ENCODE measurements at regions not wholly inside any gene's neighbourhood (a gene's known extent, or its start where the extent isn't known, plus 50 kb on each side); places are given as distances from the start of the nearest gene placed in this dataset.

DNA sequence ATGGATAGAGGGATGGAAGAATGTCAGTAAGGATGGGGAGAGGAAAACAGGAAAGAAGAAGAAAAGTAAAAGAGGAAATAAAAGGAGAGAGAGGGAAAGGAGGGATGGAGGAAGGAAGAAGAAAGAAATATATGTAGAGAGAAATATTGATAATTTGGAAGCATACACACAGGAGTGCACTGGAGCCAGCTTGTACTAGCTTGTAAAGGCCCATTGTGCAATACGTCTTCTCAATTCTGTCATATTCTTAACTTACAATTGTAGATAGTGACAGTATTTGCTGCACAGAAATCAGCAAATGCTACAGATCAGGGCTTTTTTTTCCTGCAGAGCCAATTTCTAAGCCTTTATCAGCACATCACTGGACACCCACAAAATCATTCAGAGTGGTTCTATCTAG, 458.8 kb upstream of the WWC1 start:
- in situ Hi-C loops (cut with MboI; ENCODE audit: low pct_unique_long_range_greater_than_20kb, low sequenced_read_pairs, unreplicated experiment) = no loop called here
- TF ChIP-seq, protein P1, sequence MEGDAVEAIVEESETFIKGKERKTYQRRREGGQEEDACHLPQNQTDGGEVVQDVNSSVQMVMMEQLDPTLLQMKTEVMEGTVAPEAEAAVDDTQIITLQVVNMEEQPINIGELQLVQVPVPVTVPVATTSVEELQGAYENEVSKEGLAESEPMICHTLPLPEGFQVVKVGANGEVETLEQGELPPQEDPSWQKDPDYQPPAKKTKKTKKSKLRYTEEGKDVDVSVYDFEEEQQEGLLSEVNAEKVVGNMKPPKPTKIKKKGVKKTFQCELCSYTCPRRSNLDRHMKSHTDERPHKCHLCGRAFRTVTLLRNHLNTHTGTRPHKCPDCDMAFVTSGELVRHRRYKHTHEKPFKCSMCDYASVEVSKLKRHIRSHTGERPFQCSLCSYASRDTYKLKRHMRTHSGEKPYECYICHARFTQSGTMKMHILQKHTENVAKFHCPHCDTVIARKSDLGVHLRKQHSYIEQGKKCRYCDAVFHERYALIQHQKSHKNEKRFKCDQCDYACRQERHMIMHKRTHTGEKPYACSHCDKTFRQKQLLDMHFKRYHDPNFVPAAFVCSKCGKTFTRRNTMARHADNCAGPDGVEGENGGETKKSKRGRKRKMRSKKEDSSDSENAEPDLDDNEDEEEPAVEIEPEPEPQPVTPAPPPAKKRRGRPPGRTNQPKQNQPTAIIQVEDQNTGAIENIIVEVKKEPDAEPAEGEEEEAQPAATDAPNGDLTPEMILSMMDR (IDR thresholded peaks at IDR 0.05; ENCODE audit: extremely low read depth, insufficient read depth, missing control alignments) = no peak
- no peak for DNase-seq (ENCODE audit: low spot score)

DNA sequence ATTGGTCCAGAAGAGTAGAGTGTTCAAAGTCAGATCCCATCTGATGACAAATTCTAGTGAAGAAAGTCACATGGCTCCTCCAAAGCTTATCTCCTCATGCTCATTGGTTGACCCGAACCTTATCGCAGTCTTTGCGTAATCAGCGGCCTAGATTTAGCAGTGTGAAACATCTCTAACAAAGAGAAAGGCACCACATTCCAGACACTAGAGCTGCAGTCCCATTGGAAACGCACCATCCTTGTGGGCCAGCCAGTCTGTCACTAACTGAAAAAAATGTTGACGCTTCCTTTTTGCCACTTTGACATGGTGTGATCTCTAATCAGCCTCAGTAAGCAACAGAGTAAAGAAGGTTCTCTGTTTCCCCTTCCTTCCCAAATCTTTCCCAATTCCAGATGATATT, 458.0 kb upstream of the WWC1 start:
- TF ChIP-seq, protein P1 (IDR thresholded peaks at IDR 0.05; ENCODE audit: extremely low read depth, insufficient read depth, missing control alignments) = no peak
- no peak for DNase-seq (ENCODE audit: low spot score)
- in situ Hi-C loops (cut with MboI; ENCODE audit: low pct_unique_long_range_greater_than_20kb, low sequenced_read_pairs, unreplicated experiment) = no loop called here

DNA sequence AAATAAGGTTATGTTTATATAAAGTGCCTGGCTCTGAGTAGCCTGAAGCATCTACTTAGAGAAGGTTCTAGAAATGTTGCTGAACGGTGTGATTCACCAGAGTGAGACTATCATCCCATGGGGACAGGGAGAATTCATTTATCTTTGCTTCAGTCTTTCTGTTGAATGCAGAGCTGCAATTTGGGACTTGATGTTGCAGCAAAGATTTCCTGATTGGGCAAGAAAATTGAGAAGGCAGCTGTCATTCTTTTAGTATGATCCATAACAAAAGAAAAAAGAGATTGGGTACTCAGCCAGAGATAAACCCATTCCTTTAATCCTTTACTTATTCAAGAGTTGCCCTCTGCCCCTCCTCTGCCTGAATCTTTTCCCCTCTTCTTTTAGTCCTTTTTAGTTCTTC, 456.3 kb upstream of the WWC1 start:
- DNase-seq (ENCODE audit: low spot score) = no peak
- TF ChIP-seq, protein P1 (IDR thresholded peaks at IDR 0.05; ENCODE audit: extremely low read depth, insufficient read depth, missing control alignments) = no peak
- in situ Hi-C loops (cut with MboI; ENCODE audit: low pct_unique_long_range_greater_than_20kb, low sequenced_read_pairs, unreplicated experiment) = no loop called here

DNA sequence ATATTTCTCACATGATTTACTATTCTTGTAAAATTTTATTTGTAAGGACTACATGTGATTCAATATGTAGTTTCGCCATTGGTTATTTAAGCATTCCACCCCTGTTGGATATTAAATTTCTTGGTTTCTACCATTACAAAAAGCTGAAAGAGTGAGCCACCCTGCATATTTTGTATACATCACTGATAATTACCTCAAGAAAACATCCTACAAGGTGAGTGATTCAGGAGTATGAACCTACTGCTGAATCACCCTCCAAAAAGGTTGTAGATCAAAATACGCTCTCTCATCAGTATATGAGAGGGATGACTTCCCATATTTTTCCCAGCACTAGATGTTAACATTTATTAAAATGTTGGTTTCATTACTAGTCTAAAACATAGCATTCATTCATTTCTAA, 454.3 kb upstream of the WWC1 start:
- TF ChIP-seq, protein P1 (IDR thresholded peaks at IDR 0.05; ENCODE audit: extremely low read depth, insufficient read depth, missing control alignments) = no peak
- in situ Hi-C loops (cut with MboI; ENCODE audit: low pct_unique_long_range_greater_than_20kb, low sequenced_read_pairs, unreplicated experiment) = no loop called here
- DNase-seq (ENCODE audit: low spot score) = no peak

DNA sequence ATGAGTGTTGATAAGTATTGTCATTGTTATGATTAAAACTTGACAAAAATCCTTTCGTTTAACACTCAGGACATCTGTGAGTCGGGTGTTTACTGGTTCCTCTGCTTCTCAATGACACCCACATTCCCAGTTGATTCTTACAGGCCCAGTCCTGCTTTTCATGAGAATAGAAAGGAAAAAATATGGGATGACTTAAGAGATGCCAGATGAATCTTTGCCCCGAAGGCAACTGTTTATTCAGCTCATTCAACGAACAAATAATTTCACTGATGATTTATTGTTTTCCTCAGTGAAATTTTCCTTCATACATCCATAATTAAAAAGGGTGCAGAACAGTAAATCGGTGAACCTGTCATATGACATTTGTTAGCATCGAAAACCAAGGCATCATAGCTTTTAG, 452.4 kb upstream of the WWC1 start:
- TF ChIP-seq, protein P1 (IDR thresholded peaks at IDR 0.05; ENCODE audit: extremely low read depth, insufficient read depth, missing control alignments) = no peak
- in situ Hi-C loops (cut with MboI; ENCODE audit: low pct_unique_long_range_greater_than_20kb, low sequenced_read_pairs, unreplicated experiment) = no loop called here
- no peak for DNase-seq (ENCODE audit: low spot score)

DNA sequence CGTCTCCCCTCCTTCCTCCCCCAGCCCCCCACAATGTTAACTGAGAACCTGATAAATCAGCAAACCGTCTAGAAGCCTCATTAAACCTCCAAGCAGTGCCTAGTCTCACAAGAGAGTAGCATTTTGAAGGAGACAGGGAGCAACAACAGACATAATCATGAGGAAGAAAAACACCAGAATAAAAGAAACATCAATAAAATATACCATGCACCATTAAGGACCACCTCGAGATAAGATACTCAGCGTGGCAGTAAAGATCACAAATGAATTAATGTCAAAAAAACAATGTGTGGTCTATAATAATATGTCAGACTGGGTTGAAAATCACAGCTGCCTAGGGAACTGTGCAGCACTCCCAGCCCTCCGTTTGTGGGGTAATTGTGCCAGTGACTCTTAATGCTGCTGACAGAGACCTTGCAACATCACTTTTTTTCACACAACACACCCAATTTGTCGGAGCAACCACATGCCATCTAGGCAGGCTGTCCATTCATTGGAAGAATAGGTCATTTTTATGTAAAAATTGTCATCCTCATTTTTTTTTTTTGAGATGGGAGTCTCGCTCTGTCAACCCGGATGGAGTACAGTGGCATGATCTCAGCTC, 450.8 kb upstream of the WWC1 start:
- DNase-seq (ENCODE audit: low spot score) = no peak
- TF ChIP-seq, protein P1 (IDR thresholded peaks at IDR 0.05; ENCODE audit: extremely low read depth, insufficient read depth, missing control alignments) = no peak
- in situ Hi-C loops (cut with MboI; ENCODE audit: low pct_unique_long_range_greater_than_20kb, low sequenced_read_pairs, unreplicated experiment) = no loop called here
